ENCODE measurements at regions not wholly inside any gene's neighbourhood (a gene's known extent, or its start where the extent isn't known, plus 50 kb on each side); places are given as distances from the start of the nearest gene placed in this dataset.
"Not testable (repeated sequence)": the region's sequence is repeated elsewhere in the genome, so short reads cannot be mapped to it uniquely, and the experiment has no call there.

DNA sequence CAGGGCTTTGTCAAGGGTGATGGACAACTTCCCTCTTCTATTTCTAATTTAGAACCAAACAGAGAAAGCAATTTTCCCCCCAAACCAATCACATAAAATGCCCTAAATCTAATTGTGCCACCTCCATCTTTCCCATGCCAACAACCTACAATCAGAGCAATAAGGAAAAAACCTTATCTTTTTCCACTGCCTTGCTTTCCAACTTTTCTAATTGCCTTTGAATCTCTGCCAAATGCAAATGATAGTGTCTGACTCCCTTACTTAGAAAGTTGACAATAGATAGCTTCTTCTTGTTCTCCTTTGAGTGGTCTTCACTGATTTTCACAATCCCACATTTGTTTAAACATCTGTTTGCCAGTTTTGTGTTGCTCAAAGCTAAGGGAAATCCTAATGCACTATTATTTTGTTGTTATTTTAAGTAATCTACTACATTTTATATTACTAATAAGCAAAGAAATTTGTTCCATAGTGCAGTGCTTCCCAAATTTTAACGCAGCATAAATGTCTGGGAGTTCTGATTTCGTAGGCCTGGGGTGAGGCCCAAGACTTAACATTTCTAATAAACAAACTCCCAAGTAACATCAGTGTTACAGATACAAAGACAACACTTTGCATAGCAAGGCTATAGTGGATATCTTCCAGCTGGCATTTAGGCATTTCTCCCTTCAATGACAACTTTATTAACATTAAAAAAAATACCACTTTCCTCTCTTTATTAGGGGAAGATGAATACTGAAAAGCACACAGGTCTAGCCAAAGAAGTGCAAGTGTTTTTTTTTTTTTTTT lies 696.3 kb upstream of the USP15 start:
- DNase-seq, result no peak
- in situ Hi-C loops (cut with HindIII; ENCODE audit: low pct_ligation_motif_present, low pct_unique_long_range_greater_than_20kb, low sequenced_read_pairs), result no loop called here

DNA sequence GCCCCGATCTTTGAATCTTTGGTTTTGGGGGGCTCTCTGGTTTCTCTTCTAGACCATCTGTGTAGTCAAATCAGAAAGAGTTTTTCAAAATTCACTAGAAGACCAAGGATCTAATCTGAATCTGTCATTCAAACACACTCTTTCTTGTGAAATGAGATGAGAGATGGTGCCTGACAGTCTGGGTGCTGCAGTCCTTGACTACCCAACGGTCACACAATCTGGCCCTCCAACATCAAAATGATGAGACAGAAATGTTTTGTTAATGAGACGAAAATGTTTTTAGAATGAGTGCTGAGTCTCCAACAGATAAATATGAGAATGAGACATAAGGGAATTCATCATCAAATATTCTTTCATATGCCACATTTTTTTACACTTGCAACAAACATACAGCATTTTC lies 695.7 kb upstream of the USP15 start:
- in situ Hi-C loops (cut with HindIII; ENCODE audit: low pct_ligation_motif_present, low pct_unique_long_range_greater_than_20kb, low sequenced_read_pairs), result no loop called here
- DNase-seq, result no peak

DNA sequence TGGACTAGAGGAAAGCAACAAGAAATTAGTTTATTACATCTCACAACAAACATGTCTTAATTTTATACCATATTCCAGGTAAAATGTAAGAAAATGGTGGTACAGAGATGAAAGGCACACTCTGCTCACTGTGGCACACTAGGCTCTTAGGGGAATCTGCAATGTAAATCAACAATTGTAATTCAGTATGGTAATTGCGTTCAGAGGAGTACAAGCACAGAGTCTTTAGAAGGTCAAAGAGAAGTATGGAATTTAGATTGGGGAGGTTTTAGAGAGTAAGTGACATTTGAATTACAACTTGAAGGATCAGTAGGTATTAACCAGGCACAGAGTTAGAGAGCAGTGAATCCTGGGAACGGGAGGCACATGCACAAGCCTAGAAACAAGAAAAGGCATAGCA lies 694.0 kb upstream of the USP15 start:
- no peak for DNase-seq
- in situ Hi-C loops (cut with HindIII; ENCODE audit: low pct_ligation_motif_present, low pct_unique_long_range_greater_than_20kb, low sequenced_read_pairs), result no loop called here

DNA sequence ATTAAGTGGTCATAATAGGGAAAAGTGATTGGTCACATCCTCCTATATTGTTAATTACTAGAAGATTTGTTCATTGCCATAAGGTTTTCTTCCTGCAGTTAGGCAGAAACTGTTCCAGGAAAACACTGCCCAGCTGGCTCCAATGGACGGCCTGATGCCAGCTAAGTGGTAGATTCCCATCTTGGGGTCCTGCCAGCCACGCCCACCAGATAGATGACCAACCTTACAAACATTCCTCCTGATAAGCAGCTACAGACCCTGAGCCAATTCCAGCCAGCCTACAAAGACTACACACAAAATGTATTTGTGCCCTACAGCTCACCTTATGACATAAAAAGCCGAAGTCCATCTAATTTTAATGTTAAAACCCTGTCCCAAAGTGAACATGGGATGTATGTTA lies 685.9 kb upstream of the USP15 start:
- DNase-seq, result no peak
- in situ Hi-C loops (cut with HindIII; ENCODE audit: low pct_ligation_motif_present, low pct_unique_long_range_greater_than_20kb, low sequenced_read_pairs), result no loop called here

DNA sequence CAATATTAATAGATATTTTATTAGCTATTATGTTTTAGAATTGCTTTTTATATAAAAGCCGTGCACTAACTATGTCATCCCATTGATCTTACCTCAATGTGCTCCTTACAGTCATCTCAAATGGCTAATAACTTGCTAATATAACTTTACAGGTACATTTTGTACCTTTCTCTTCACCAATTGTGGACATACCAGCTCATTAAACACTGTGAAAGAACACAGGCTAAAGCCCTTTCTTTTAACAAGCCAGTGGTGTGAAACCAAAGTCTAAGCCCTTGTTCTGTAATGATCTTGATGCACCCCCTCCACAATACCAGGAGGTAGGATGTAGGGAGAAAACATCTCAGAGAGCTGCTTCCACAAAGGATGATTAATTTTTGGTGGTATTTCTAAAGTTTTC lies 675.3 kb upstream of the USP15 start:
- no peak for DNase-seq

DNA sequence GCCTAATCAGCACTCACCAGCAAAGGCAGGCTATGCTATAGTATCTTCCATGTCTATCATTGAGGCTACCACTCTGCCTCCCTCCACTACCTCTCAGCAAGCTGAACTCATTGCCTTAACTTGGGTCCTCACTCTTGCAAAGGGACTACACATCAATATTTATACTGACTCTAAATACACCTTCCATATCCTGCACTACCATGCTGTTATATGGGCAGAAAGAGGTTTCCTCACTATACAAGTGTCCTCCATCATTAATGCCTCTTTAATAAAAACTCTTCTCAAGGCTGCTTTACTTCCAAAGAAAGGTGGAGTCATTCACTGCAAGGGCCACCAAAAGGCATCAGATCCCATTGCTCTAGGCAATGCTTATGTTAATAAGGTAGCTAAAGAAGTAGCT lies 669.3 kb upstream of the USP15 start:
- DNase-seq, result not testable (repeated sequence)

More for the DNA sequence above, 675.3 kb upstream of the USP15 start:
- in situ Hi-C loops (cut with HindIII; ENCODE audit: low pct_ligation_motif_present, low pct_unique_long_range_greater_than_20kb, low sequenced_read_pairs), result no loop called here

DNA sequence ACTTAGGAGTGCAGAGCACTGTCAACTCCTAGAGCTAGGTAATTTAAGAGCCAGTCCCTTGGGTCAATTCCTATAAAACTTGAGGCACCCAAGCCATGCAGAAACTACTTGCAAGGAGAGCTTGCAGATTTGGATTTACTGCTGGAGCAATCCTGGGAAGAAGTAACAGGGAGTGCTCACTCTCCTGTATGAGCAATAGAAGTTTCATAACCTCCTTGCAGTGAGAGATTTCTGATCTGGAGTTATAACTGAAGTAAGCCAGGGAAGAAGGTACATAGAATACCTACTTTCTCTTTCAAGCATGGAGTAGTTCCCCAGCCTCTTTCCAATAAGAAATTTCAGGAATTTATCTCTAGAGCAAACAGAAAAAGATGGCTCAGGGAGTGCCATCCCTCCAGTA lies 650.1 kb upstream of the USP15 start:
- no peak for DNase-seq
- in situ Hi-C loops (cut with HindIII; ENCODE audit: low pct_ligation_motif_present, low pct_unique_long_range_greater_than_20kb, low sequenced_read_pairs), result no loop called here

More for the DNA sequence above, 669.3 kb upstream of the USP15 start:
- in situ Hi-C loops (cut with HindIII; ENCODE audit: low pct_ligation_motif_present, low pct_unique_long_range_greater_than_20kb, low sequenced_read_pairs), result not testable (repeated sequence)

DNA sequence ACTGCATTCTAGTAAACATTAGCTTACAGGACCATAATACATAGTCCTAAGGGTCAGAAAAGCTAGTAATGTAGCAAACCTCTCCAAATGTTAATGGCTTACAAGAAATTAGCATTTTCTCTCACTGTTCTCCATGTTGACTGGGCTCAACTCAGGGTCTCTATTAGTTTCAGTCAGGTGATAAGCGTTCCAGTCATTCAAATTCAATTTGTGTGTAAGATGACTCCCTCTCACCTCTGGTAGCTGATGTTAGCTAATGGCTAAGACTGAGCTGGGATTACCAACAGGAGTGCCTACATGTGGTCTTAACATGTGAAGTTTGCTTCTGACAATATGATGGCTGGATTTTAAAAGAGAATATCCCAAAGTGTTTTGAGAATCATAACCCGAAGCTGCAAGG lies 630.5 kb upstream of the USP15 start:
- DNase-seq, result no peak
- in situ Hi-C loops (cut with HindIII; ENCODE audit: low pct_ligation_motif_present, low pct_unique_long_range_greater_than_20kb, low sequenced_read_pairs), result no loop called here

DNA sequence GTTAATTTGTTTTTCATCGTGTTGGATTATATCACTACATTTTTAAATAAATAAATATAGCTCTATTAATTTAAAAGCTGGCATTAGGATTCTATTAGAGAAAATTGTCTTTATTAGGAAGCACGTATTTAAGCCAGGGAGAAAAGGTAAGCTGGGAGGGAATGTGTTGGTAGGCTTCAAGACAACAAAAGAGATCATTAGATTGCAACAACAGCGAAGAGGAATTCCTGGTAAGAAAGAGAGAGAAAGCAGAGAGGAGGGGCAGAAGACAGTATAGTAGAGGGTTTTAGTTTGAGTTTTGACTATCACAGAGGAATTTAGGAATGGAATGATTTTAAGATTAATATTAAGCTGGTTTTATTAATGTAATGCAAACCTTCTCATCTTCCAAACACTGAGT lies 613.6 kb upstream of the USP15 start:
- DNase-seq, result no peak
- in situ Hi-C loops (cut with HindIII; ENCODE audit: low pct_ligation_motif_present, low pct_unique_long_range_greater_than_20kb, low sequenced_read_pairs), result no loop called here

DNA sequence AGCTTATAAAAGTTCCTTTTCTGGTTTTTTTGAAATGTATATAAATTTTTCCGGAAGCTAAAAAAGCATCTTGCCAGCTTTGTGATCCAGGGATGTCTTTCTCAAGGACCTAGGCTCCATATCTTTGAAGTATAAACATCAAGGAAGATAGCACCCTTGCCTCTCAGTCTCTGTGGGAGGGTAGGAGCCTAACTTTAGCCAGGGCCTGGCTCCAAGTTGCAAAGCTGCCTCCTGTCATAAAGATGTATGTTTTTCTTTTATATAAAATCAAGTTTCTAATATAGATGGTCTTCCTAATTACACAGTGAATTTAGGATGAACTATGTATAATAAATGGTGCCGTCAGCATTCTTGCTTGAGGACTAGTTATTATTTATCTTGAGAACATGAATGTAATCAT lies 612.6 kb upstream of the USP15 start:
- in situ Hi-C loops (cut with HindIII; ENCODE audit: low pct_ligation_motif_present, low pct_unique_long_range_greater_than_20kb, low sequenced_read_pairs), result no loop called here
- no peak for DNase-seq

DNA sequence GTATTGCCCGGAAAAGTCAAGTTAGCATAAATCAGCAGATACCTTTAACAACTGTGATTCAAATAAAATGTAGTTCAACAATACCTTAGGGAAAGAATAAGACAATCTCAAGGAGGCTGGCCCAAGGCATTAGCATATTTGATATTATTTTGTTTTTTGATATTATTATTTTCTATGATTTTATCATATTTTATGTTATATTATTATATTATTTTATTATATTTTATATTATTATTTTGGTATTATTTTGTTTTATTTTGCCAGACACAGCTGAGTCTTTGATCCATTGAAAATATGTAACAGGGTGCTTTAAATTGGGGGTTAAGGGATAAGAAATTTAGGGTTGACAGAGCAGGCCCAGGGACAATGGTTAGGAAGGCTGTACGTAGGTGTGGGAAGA lies 607.9 kb upstream of the USP15 start:
- no peak for DNase-seq
- in situ Hi-C loops (cut with HindIII; ENCODE audit: low pct_ligation_motif_present, low pct_unique_long_range_greater_than_20kb, low sequenced_read_pairs), result no loop called here

DNA sequence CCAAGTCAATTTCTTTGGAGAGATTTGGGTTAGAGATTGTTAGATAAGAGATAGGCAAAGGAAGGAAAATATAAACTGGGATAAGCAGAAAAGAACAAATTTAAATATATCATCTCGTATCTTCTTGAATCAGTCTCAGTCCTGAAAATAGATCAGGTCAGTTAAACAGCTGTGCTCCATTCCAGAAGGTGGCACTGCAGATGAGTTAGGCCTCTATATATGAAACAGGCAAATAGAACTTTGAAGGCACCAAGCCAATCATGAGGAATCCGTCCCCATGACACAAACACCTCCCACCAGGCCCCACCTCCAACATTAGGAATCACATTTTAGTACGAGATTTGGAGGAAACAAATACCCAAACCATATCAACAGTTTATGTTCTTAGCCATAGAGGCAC lies 605.5 kb upstream of the USP15 start:
- in situ Hi-C loops (cut with HindIII; ENCODE audit: low pct_ligation_motif_present, low pct_unique_long_range_greater_than_20kb, low sequenced_read_pairs), result no loop called here
- peak; percentile 50 for DNase-seq

DNA sequence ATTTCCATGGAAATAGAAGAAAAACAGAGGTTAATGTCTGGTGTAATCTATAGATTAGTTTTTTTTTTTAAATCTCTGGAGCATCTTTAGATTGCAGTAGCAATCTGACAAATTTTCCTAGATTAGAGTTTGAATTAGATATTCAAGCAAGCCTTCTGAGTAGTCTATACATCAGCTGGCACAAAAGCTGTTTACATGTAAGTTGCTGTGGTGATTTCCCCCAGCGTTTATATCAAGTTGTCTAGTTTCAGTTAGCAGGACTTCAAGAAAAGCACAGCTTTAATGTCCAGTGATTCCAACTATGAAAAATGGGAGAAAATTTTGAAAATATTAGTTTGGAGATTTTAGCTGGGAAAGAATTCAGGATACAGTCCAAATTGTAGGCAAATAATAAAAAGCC lies 605.0 kb upstream of the USP15 start:
- in situ Hi-C loops (cut with HindIII; ENCODE audit: low pct_ligation_motif_present, low pct_unique_long_range_greater_than_20kb, low sequenced_read_pairs), result no loop called here
- DNase-seq, result no peak

DNA sequence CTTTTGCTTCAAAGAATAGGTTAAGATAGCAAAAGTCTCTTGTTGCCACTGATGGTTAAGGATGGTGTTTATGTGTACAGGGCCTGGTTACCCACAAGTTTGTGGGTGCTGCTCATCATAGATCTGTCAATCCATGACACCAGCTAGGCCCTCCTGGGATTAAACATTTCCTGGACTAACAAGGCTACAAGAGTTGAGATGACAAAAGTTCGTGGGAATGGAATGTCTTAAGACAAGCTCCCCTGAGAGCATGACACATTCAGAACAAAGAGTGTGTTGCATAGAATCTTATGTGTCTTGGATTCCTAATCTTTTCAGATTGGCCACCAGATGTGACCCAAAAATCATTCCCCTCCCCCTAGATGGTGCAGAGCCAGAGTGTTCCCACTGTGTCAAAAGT lies 592.5 kb upstream of the USP15 start:
- in situ Hi-C loops (cut with HindIII; ENCODE audit: low pct_ligation_motif_present, low pct_unique_long_range_greater_than_20kb, low sequenced_read_pairs), result no loop called here
- no peak for DNase-seq

DNA sequence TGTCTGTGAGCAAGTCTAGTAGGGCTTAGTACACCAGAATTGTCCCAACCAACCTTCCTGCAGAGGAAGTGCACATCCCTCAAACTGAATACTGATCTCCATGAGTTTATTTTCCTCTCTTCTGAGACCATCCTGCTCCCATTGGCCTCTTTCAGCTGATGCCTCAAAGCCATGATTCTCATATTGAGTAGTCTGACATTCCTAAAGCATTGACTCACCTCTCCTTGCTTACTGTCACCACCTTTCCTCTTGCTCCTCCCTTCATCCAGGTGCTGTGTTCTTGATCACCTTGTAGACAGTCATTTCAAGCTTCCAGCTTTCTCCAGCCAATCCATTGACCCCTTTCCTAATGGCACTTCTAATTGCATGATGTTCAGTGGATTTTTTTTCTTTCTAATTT lies 583.7 kb upstream of the USP15 start:
- DNase-seq, result no peak
- in situ Hi-C loops (cut with HindIII; ENCODE audit: low pct_ligation_motif_present, low pct_unique_long_range_greater_than_20kb, low sequenced_read_pairs), result no loop called here

DNA sequence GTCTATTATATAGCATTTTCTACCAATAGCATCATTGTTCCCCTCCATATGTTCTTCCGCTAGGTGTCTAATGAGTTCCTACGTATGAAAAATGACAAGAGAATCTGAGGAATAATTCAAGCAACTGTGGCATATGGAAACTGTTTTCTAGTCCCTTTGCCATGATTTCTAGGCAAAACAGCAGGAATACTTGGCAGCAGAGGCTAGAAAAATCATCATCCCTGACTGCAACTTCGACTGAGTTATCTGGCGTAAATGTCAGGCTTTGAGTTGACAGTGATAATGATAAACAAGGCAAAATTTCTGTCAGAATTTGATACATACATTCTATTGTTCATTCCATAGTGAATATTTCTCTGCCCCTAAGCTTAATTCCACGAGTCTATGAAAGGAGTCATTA lies 572.8 kb upstream of the USP15 start:
- in situ Hi-C loops (cut with HindIII; ENCODE audit: low pct_ligation_motif_present, low pct_unique_long_range_greater_than_20kb, low sequenced_read_pairs), result no loop called here
- DNase-seq, result no peak

DNA sequence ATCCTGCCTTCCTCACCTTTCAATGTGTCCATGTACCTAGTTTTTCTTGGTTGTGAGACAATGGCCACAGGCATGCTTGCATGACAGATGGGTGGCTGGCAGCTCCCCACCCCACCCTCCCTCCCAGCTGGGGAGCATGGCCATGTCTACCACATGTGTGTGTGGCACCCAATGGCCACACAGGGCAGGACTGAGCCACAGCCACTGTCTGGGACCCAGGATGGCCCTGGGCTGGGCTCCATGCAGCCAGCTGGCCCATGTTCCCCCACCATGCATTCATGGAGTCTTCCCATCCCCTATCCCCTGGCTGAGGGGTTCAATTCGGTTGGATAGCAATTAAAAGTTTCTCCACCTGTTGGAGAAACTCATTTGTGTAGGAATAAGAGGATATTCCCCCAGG lies 566.0 kb upstream of the USP15 start:
- DNase-seq, result no peak
- in situ Hi-C loops (cut with HindIII; ENCODE audit: low pct_ligation_motif_present, low pct_unique_long_range_greater_than_20kb, low sequenced_read_pairs), result no loop called here

DNA sequence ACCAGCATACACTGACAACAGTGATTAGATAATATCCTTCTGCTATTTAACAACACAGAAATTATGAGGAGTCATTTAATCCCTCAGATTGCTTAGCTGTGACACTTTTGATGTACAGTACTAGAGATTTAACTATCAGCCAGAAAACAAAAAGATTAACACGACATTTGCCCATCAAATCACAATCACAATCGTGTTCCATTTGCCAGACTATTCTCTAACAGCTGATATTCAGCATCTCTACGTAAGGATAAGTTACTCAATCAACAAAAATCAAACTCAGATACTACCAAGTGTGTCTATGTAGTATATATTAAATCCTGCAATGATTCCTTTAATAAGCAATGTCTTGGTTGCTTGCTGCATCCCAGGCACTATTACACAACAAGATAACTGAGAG lies 558.7 kb upstream of the USP15 start:
- no peak for DNase-seq
- in situ Hi-C loops (cut with HindIII; ENCODE audit: low pct_ligation_motif_present, low pct_unique_long_range_greater_than_20kb, low sequenced_read_pairs), result no loop called here

DNA sequence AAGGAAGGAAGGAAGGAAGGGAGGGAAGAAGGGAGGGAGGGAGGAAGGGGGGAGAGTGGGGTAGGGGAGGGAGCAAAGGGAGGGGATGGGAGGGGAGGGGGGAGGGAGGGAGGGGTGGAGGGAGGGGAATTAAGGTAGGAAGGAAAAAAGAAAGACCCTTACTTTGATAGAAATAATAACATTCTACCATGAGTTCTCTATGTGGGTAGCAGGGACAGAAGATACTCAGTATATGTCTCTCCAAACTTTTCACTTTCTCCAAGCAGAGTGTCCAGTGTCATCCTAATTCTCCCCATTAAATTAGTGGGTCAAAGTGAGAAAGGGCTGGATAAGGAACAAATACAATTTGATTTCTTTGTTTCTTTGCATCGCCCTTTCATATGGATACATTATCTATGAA lies 553.4 kb upstream of the USP15 start:
- no peak for DNase-seq
- in situ Hi-C loops (cut with HindIII; ENCODE audit: low pct_ligation_motif_present, low pct_unique_long_range_greater_than_20kb, low sequenced_read_pairs), result no loop called here

DNA sequence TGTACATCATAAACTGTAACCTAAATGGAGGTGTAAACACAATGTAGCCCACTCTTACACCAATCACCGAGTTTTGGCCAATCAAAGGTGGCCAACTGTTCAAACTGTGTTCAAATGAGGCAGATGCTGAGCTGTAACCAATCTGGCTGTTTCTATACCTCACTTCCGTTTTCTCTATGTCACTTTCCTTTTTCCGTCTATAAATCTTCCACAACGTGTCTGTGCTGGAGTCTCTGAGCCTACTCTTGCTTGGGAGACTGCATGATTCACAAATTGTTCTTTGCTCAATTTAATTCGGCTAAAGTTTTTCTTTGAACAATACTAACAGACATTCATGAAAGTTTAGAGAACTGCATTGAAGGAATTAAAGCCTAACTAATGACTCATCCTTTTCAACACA lies 547.1 kb upstream of the USP15 start:
- in situ Hi-C loops (cut with HindIII; ENCODE audit: low pct_ligation_motif_present, low pct_unique_long_range_greater_than_20kb, low sequenced_read_pairs), result no loop called here
- DNase-seq, result no peak

DNA sequence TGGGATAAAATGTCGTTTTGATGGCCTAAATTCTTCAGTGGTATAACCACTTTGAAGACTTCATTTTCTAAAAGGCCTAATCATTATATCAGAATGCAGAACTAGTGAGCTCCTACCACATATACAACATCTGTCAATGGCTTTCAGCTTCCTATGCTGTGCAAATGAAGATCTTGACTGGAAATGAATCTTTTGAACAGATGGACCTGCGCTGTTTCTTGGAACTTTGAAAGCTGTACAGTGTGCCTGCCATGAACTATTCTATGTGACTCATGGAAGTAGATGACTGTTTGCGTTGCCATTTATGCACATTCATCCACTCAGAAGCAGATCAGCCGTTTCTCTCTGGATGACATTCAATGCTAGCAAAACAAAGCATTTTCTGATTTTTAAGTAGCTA lies 542.2 kb upstream of the USP15 start:
- in situ Hi-C loops (cut with HindIII; ENCODE audit: low pct_ligation_motif_present, low pct_unique_long_range_greater_than_20kb, low sequenced_read_pairs), result no loop called here
- no peak for DNase-seq

Measured in ACHN (cell line).